GM19452 (cell line): ENCODE measurements at regions not wholly inside any gene's neighbourhood (a gene's known extent, or its start where the extent isn't known, plus 50 kb on each side); places are given as distances from the start of the nearest gene placed in this dataset.
"Not testable (repeated sequence)": the region's sequence is repeated elsewhere in the genome, so short reads cannot be mapped to it uniquely, and the experiment has no call there.

Source experiments
- ATAC-seq: cut with Tn5 transposase; IDR thresholded peaks from one replicate; pipeline ENCODE4 v1.9.1; 2021; ENCODE audit not compliant: unreplicated experiment

DNA sequence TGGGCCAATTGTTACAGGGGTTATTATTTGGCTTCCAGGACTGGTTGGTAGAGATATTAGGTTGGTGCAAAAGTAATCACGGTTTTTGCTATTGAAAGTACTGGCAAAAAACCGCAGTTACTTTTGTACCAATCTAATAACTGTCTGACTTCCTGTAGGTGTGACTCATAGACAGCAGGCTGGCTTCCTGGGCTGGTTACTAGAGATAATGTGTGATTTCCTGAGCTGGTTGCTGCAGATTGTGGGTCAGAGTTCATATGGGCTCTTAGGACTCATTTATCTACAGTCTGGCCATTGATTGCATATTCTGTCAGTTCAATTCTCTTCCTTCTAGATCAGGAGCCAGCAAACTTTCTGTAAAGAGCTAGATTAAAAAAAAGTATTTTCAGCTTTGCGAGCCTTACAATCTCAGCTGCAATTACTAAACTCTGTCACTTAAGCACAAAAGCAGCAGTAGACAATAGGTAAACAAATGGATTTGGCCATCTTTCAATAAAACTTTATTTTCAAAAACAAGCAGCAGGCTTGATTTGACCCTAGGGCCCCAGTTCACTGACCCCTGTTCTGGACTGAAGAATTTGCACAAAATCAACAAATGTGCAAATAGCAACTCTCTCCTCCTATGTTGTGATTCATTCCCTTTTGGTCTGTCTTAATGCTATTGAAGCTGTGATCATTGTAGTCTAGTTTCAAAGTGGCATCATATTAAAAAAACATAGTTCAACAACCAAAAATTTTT is 50.8 kb upstream of the BOD1L1 start:
- no peak for ATAC-seq

DNA sequence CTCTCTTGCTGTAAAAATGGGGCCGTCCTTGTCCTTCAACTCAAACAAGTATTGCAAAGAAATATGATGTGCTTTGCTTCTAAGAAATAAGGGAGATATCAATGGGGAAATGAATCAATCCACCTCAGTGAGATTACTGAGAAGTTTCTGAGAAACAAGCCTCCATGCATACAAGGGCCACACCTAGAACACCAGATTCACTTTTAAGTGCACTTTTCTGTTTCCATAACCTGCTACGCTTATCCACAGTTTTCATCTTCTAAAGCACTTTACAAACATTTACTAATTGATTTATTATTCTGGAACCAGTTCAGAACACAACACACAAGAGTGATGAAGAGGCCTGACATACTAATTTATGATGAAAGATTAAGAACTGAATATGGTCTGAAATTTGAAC is 54.0 kb upstream of the BOD1L1 start:
- no peak for ATAC-seq

DNA sequence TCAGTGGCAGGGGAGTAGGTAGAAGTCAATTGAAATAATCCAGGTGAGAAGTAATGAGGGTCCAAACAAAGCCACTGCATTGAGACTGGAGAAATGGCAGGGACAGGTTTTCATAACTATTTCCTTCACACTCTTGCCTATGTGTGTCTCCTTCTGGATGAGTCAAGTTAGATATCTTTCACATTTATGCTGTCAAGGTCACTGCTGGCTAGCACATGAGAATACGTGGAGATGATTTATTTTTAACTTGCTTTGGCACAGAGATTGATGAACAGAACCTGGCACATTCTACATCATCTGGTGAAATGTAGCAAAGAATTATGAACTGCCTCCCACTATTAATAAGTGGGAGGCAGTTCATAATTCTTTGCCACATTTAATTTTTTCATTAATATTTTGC is 66.7 kb upstream of the BOD1L1 start:
- no peak for ATAC-seq

DNA sequence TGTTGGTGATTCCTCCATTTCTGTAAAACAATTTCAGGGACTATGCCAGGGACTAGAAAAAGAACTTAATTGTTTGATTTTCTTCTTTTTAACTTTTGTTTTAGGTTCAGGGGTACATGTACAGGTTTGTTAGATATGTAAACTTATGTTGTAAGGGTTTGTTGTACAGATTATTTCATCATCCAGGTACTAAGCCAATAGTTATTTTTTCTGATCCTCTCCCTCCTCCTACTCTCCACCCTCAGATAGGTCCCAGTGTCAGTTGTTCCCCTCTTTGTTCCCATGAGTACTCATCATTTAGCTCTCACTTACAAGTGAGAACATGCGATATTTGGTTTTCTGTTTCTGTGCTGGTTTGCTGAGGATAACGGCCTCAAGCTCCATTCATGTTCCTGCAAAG is 70.8 kb upstream of the BOD1L1 start:
- ATAC-seq: no peak

DNA sequence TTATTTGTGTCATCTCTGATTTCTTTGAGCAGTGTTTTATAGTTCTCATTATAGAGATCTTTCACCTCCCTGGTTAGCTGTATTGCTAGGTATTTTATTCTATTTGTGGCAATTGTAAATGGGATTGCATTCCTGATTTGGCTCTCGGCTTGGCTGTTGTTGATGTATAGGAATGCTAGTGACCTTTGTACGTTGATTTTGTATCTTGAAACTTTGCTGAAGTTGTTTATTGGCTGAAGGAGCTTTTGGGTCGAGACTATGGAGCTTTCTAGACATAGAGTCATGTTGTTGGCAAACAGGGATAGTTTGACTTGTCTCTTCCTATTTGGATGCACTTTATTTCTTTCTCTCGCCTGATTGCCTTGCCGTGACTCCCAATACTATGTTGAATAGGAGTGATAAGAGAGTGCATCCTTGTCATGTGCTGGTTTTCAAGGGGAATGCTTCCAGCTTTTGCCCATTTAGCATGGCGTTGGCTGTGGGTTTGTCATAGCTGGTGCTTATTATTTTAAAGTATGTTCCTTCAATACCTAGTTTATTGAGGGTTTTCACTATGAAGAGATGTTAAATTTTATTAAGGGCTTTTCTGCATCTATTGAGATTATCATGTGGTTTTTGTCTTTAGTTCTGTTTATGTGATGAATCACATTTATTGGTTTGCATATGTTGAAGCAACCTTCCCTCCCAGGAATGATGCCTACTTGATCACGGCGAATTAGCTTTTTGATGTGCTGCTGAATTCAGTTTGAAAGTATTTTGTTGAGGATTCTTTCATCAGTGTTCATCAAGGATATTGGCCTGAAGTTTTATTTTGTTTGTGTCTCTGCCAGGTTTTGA is 72.7 kb upstream of the BOD1L1 start:
- ATAC-seq: no peak

DNA sequence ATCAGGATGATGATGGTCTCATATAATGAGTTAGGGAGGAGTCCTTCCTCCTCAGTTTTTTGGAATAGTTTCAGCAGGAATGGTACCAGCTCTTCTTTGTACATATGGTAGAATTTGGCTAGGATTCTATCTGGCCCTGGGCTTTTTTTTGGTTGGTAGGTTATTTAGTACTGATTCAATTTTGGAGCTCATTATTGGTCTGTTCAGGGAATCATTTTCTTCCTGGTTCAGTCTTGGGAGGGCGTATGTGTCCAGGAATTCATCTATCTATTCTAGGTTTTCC is 73.3 kb upstream of the BOD1L1 start:
- not testable (repeated sequence) for ATAC-seq

DNA sequence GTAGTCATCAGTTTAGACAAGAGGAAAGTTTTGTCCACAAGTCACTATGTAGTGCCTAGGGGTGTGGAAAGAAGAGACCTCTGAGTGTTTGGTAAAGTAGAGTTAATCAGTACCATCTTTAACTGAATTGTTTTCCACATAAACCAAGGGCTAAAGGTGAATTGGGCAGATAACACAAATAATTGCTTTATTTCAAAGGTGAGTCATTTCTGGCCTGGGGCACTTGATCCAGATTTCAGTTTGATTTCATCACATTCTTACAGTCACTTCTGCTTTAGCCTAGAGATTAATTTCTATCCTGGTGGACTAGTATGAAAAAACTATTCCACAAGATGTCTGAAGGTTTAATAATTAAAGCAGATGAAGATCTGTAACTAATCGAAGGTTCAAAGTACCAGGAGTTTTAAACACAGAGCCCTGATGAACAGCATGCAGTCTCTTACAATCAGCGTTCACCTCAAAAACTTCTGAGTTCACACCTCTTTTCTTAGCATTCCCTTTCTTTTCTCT is 74.5 kb upstream of the BOD1L1 start:
- no peak for ATAC-seq

DNA sequence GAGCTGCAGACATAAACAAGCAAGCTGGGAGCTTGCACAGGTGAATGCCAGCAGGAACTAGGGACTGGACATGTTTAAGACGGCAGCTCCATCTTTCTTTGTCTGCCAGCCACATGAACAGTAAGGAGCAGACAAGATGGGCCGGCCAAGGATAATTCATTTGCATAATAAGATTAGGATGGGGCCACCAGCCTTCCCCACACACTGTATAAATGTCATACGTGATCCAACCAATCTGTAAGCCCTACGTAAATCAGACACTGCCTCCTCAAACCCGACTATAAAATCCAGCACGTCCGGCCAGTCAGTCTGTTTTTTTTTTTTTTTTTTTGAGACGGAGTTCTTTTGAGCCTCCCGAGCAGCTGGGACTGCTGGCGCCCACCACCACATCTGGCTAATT is 75.6 kb upstream of the BOD1L1 start:
- no peak for ATAC-seq

DNA sequence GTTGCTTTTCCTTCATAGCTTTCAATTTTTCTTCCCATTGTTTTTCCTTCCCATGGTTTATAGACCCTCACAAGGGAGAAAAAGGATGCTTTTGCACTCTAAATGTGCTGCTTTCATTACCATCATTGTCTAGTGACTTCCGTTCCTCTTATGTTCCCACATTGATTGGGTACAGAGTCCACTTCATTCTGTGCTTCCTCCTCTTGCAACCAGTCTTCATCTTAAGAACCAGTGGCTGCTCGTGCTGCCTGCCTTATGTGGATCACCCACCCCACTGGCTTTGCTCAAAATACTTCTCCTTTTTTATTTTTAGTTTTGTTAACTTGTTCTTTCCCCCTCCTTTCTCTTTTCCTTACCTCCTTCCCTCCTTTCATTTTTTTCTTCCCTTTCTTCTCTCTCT is 76.5 kb upstream of the BOD1L1 start:
- ATAC-seq: no peak

DNA sequence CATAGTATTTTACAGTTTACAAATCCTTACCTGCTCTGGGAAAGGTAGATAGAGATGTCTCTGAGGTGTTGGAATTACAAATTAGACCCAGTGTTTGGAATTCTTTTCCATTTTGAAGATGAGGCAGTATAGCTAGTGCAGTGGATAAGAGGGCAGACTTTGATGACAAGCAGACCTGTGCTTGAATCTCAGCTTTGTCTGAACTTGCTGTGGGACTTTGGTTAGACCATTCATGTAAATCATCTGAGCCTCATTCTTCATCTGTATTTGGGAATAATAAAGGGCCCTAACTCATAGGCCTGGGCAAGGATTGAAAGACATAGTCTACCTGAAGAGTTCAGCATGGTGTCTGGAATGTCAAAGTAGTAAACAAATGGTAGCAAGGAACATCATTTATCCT is 77.2 kb upstream of the BOD1L1 start:
- no peak for ATAC-seq

DNA sequence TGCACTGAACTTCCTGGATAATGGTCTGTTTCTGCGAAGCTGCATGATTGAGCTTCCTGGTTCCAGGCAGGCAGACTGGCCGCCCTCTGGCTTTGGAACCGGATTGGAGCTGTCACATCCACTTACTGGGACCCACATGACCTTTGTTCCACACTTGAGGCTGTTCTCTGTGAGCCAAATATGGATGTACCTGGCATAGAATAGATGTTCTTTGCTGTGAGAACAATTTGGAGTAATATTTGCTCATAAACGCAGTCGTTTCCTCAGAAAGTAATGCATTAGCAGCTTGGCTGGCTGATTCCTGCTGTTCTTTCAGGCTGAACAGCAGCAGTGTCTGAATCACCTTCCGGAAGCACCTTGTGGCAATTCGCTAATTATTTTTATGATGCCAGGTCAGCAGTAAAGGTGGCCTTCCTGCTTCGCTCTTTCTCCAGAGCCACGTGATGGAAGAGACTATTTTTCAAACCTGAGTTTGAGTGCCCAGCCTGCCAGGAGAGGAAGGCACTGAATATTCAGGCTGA is 78.1 kb upstream of the BOD1L1 start:
- no peak for ATAC-seq

DNA sequence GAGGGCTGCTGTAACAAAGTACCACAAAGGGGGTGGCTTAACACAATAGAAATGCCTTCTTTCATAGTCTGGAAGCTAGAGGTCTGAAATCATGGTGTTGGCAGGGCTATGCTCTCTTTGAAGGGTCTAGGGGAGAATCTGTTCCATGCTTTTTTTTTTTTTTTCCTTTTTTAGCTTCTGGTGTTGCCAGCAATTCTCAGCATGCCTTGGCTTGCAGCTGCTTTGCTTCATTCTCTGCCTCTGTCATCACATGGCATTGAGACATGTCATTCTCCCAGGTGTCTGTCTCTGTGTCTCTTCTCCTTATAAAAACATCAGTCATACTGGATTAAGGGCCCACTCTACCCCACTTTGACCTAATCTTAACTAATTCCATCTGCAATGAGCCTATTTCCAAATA is 78.6 kb upstream of the BOD1L1 start:
- no peak for ATAC-seq

DNA sequence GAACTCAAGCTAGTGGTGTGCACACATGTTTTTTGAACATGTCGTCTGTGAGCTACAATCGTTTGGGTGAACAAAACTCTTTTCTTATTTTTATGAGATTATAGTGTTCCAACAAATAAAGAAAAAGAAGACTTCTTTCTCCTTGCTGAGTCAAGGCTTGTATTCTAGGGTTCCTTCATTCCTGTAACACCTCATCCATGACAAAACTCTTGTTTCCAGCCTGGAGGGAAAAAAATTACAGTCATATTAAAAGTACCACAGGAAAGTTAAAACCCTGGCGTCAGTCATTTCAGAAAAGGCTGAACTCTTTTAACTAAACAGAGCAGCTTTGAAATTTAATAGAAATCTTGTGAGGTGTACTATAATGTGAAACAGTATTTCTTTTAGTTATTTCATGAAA is 79.2 kb upstream of the BOD1L1 start:
- no peak for ATAC-seq

DNA sequence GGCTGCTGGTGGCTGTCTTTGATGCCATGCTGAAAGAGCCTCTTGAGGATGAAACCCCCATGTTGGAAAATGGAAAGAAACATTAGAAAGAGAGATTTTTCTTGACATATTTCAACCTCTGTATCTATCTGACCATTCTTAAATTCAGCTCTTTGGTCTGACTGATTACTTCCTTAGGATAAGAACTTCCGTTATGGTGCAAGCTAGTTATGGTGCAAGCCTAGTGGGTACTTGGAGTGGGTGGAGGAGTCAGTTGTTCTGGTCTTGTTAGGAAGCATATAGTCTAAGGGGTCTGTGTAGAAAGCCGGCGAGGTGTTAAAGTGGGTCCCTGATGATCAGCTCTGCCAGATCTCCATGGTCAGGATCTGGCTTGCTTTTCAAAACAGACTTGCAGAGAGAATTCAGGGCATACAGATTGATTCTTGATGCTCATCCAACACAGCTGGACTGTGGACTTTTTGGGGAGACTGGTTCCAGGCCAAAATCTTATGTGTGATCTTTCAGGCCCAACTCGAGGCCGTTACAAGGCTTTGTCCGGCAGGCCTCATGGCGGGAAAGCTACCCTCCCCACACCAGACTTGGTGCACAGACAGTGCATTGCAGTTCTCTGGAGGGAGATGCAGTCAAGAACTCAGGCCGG is 82.8 kb upstream of the BOD1L1 start:
- ATAC-seq: no peak

DNA sequence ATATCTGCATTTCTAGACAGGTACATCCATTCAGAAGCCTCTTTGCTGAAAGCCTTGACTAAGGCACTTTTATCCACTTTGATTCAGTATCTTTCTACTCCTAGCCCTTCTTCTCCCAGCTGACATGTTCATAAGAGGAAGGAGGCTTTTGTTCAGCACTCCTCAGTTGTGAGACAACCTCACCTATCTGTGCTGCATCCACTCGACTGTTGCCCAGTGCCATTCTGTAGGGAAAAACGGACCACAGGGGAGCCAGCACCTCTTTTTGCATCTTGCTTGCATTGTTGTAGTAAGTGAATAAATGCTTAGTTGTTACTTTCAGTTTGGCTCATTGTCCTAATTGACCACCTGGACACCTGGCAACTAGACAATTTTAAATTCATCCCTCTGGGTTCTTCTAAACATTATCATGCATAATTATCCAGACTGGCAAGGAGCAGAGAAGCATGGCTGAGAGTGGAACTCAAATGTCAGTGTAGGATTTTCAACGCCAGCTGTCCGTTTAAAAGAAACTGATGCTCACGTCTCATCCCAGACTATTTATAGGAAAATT is 83.8 kb upstream of the BOD1L1 start:
- ATAC-seq: no peak

DNA sequence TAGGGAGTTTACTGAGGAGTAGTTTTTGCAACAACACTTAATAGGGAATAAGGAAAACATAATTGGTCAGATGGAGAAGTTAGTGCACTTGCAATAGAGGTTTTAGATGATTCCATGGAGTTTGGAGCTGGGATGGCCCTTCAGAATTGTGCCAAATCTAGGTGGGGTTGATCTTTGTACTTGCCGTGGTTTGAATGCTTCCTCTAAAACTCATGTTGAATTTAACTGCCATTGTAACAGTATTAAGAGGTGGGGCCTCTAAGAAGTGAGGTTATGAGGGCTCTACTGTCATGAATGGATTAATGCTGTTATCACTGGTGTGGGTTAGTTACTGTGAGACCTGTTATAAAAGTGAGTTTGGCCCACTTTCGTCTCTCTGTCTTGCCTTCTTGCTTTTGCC is 94.4 kb upstream of the BOD1L1 start:
- no peak for ATAC-seq

DNA sequence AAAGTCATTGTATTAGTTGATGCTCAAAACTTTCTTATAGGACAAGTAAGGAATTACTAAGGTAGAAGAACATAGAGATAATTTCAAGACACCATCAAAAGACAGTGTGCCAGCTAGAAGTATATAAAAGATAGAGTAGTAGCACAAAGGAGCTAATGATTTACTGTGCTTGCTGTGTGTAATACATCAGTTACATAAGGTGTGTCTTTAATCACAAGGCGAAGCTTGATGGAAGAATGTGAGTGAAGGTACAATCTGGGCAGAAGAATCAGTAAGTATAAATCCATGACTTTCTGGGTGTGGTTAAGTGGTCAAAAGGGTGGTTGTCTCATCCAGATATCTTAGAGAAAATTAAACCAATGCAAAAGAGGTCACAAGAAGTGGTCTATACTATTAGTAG is 95.1 kb upstream of the BOD1L1 start:
- ATAC-seq: no peak

DNA sequence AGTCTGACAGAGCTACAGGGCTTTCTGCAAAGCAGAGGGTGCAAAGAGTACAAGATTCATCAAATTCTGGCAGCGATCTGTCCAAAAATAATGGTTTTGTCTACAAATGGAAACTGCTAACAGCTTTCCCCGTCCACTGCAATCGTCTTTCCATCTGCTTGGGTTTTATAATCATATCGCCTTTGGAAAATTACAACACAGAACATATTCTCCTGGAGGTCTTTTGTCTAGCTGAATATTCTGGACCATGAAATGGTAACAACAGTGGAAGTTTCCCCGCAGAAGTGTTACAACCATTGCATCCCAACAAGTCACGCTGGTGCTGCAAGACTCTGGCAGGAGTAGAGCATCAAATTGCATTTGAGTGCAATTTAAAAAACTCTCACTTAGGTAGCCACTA is 101.2 kb upstream of the BOD1L1 start:
- ATAC-seq: no peak

DNA sequence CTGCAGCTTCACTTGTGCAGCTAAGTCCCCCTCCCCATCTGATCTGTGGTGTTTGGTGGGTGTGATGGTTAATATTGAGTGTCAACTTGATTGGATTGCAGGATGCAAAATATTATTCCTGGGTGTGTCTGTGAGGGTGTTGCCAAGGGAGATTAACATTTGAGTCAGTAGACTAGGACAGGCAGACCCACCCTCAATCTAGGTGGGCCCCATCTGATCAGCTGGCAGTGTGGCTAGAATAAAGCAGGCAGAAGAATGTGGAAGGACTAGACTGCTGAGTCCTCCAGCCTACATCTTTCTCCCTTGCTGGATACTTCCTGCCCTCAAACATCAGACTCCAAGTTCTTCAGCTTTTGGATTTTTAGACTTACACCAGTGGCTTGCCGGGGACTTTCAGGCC is 103.5 kb upstream of the BOD1L1 start:
- ATAC-seq: no peak

DNA sequence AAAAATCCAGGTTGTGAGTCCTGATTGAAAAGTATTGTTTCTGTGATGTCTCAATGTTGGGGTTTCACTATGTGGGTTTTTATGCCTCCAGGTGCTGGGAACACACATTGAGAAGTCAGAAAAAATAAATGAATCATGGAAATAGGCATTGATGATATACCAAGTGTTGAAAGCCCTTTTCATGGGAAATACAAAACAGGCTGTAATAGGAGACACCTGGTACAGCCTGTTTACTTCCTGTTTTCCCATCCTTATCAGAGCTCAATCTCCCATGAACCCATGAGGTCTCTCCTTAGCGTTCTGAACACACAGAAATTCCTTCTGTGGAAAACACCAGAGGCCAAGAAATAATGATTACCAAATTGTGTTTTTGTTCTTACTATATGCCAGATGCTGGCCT is 106.3 kb upstream of the BOD1L1 start:
- no peak for ATAC-seq

DNA sequence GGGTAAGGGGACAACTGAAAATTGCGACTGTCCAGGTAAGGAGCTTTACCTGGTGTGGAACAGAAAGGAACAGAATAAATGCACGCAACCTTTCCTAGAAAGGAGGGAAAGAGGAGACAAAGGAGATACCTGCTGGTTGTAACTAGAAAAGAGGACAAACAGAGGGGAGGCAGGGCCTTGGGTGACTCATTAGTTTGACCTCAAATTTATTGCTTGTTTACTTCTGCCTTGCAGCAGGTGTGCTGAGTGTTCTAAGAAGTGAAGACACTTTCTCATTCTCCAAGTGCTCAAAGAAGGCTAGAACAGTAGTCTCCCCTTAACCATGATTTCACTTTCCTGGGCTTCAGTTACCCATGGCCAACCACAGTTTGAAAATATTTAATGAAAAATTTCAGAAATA is 123.1 kb upstream of the BOD1L1 start:
- ATAC-seq: no peak

DNA sequence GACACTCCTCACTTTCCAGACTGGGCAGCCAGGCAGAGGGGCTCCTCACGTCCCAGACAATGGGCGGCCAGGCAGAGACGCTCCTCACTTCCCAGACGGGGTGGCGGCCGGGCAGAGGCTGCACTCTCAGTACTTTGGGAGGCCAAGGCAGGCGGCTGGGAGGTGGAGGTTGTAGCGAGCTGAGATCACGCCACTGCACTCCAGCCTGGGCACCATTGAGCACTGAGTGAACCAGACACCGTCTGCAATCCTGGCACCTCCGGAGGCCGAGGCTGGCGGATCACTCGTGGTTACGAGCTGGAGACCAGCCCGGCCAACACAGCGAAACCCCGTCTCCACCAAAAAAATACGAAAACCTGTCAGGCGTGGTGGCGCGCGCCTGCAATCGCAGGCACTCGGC is 134.1 kb upstream of the BOD1L1 start:
- ATAC-seq: not testable (repeated sequence)
